ENCODE measurements at regions not wholly inside any gene's neighbourhood (a gene's known extent, or its start where the extent isn't known, plus 50 kb on each side); places are given as distances from the start of the nearest gene placed in this dataset.
"Not testable (repeated sequence)": the region's sequence is repeated elsewhere in the genome, so short reads cannot be mapped to it uniquely, and the experiment has no call there.

- no peaks in the 10 kb centered on the region for H3K27me3 ChIP-seq (ENCODE audit: control insufficient read depth, insufficient read depth, low read length)
- no peaks in the 10 kb centered on the region for H3K36me3 ChIP-seq (ENCODE audit: control insufficient read depth, insufficient read depth, low read length)
- no peak overlapping the region for H3K27ac ChIP-seq (ENCODE audit: low read depth, low read length)
- H3K9ac ChIP-seq (ENCODE audit: low read length): no peak overlapping the region
- no peaks in the 10 kb centered on the region for H3K9me3 ChIP-seq (ENCODE audit: control insufficient read depth, insufficient read depth, low read depth, low read length)
- H3K4me1 ChIP-seq (ENCODE audit: control insufficient read depth, insufficient read depth, low read length): no peaks in the 10 kb centered on the region
- no peak overlapping the region for H3K4me3 ChIP-seq (ENCODE audit: low read depth, low read length)
These were observed 87.0 kb upstream of the NECTIN3 start for GRCh38 chr3:110984456-110985250.

GRCh38 chr3:110989446-110989845 lies 82.2 kb upstream of the NECTIN3 start:
- H3K27ac ChIP-seq (ENCODE audit: low read depth, low read length): no peak overlapping the region
- H3K4me3 ChIP-seq (ENCODE audit: low read depth, low read length): no peak overlapping the region
- H3K9ac ChIP-seq (ENCODE audit: low read length): no peak overlapping the region
- no peaks in the 10 kb centered on the region for H3K36me3 ChIP-seq (ENCODE audit: control insufficient read depth, insufficient read depth, low read length)
- no peaks in the 10 kb centered on the region for H3K9me3 ChIP-seq (ENCODE audit: control insufficient read depth, insufficient read depth, low read depth, low read length)
- no peaks in the 10 kb centered on the region for H3K27me3 ChIP-seq (ENCODE audit: control insufficient read depth, insufficient read depth, low read length)
- H3K4me1 ChIP-seq (ENCODE audit: control insufficient read depth, insufficient read depth, low read length): no peaks in the 10 kb centered on the region

DNA sequence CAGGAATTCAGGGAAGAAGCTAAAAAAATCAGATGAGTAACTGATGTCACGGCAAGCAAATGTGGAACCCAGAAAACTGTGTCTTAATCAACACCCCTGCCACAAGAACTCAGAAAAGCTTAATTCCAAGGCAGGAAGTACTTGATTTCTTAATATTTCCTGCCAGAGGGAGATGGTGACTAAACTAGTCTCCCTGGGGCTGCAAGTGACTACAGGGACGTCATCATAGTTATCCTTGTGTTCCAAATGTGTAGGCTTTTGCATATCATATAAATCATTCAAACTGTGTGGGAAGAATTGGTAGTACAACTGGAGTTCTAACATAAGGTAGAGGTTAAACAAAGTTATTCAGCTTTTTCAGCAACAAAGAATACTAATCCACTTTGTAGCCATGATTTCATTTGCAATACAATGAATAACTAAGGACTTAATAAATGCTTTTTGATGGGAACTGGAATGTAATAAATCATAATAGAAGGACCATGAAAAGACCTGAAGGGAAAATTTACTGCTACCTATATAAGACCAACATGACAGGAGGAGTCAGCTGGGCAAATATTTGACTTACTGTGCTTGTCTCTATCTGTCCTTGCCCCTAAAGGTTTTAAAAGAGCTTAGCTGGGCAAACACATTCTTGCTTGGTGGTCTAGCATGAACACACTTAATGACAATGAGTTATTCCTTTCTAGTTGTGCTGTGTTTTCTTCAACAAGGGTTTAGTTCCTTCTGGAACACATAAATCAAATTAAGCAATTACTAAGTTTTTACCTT lies 76.0 kb upstream of the NECTIN3 start:
- Histone ChIP-seq H3K9me3 (ENCODE audit: control insufficient read depth, insufficient read depth, low read depth, low read length) (no peaks in the 10 kb centered on the region), H3K36me3 (ENCODE audit: control insufficient read depth, insufficient read depth, low read length) (no peaks in the 10 kb centered on the region), H3K27ac (ENCODE audit: low read depth, low read length) (no peak overlapping the region), H3K9ac (ENCODE audit: low read length) (no peak overlapping the region), H3K27me3 (ENCODE audit: control insufficient read depth, insufficient read depth, low read length) (no peaks in the 10 kb centered on the region), H3K4me3 (ENCODE audit: low read depth, low read length) (no peak overlapping the region), H3K4me1 (ENCODE audit: control insufficient read depth, insufficient read depth, low read length) (no peaks in the 10 kb centered on the region)

DNA sequence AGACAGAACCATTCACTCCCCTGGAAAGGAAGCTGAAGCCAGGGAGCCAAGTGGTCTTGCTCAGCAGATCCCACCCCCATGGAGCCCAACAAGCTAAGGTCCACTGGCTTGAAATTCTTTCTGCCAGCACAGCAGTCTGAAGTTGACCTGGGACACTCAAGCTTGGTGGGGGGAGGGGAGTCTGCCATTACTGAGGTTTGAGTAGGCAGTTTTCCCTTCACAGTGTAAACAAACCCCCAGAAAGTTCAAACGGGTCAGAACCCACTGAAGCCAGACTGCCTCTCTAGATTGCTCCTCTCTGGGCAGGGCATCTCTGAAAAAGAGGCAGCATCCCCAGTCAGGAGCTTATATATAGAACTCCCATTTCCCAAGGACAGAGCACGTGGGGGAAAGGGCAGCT lies 72.8 kb upstream of the NECTIN3 start:
- not testable (repeated sequence) for H3K4me1 ChIP-seq (ENCODE audit: control insufficient read depth, insufficient read depth, low read length); H3K9ac ChIP-seq (ENCODE audit: low read length)

GRCh38 chr3:111006485-111006884 lies 65.1 kb upstream of the NECTIN3 start:
- not testable (repeated sequence) for H3K27ac ChIP-seq (ENCODE audit: low read depth, low read length); H3K4me1 ChIP-seq (ENCODE audit: control insufficient read depth, insufficient read depth, low read length); H3K9me3 ChIP-seq (ENCODE audit: control insufficient read depth, insufficient read depth, low read depth, low read length); H3K9ac ChIP-seq (ENCODE audit: low read length); H3K36me3 ChIP-seq (ENCODE audit: control insufficient read depth, insufficient read depth, low read length); H3K4me3 ChIP-seq (ENCODE audit: low read depth, low read length); H3K27me3 ChIP-seq (ENCODE audit: control insufficient read depth, insufficient read depth, low read length)

More for the DNA sequence above, 72.8 kb upstream of the NECTIN3 start:
- not testable (repeated sequence) for H3K27ac ChIP-seq (ENCODE audit: low read depth, low read length); H3K27me3 ChIP-seq (ENCODE audit: control insufficient read depth, insufficient read depth, low read length); H3K4me3 ChIP-seq (ENCODE audit: low read depth, low read length); H3K36me3 ChIP-seq (ENCODE audit: control insufficient read depth, insufficient read depth, low read length); H3K9me3 ChIP-seq (ENCODE audit: control insufficient read depth, insufficient read depth, low read depth, low read length)

DNA sequence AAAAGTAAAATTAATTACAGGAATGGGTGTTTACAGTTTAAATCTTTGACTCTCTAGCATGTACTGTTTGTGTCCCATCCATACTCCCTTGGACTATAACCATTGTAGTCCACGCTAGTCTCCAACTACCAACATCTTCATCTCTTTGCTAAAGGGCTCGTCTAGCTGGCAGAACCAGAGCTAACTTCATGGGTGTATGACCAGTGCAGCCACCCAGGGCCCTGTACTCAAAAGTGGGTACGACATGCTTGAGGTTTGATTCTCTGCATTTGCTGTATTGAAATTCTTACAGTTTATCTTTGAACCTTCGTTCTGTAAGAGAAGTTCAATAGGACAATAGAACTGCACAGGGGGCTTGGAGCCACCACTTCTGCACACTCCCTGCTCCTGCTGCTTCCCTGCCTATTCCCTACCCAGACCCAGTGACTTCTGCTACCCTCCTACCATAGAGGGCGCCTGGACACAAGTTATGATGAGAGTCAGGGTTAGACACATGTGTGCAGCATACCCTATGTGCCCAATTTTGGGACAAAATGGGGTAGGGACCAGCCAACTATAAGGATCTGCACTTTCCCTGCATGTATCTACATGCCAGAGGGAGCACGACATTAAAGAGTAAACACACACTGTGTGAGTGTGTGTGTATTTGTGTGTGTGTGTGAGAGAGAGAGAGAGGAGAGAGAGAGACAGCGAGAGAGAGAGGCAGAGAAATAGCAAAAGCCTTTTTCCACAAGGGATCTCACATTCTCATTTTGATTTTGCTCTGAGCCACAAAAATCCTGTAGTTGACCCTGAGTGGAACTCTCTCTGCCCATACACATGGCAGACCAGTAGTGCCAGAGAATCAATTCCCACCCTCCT lies 59.0 kb upstream of the NECTIN3 start:
- Histone ChIP-seq H3K27me3 (ENCODE audit: control insufficient read depth, insufficient read depth, low read length) (no peaks in the 10 kb centered on the region), H3K9me3 (ENCODE audit: control insufficient read depth, insufficient read depth, low read depth, low read length) (no peaks in the 10 kb centered on the region), H3K4me1 (ENCODE audit: control insufficient read depth, insufficient read depth, low read length) (no peaks in the 10 kb centered on the region), H3K9ac (ENCODE audit: low read length) (no peak overlapping the region), H3K4me3 (ENCODE audit: low read depth, low read length) (no peak overlapping the region), H3K27ac (ENCODE audit: low read depth, low read length) (no peak overlapping the region), H3K36me3 (ENCODE audit: control insufficient read depth, insufficient read depth, low read length) (no peaks in the 10 kb centered on the region)

All from HUES6 (cell line).